Thoracic aorta (tissue), 2 donors: ENCODE measurements at regions not wholly inside any gene's neighbourhood (a gene's known extent, or its start where the extent isn't known, plus 50 kb on each side); places are given as distances from the start of the nearest gene placed in this dataset.

Experiments used
- ATAC-seq: fragments of 150-250 bp; one replicate; pipeline ENCODE4 v1.8.0; 2017; ENCODE audit warnings: low read depth; ENCODE audit not compliant: insufficient number of reproducible peaks, low FRiP score
- DNase-seq: peaks from one replicate; pipeline ENCODE4 v3.0.0-alpha.2; 2020; ENCODE audit warnings: low spot score
- H3K27ac ChIP-seq, 2 donors: fragments of 200-600 bp; sonication (generic); 1 replicate in 1 of 2; 2 replicates in 1 of 2; pipeline ENCODE4 v1.5.1; 2016; ENCODE audit warnings: mild to moderate bottlenecking in 2 of 2, moderate library complexity in 2 of 2
- H3K27me3 ChIP-seq: fragments of 200-600 bp; sonication (generic); replicated peaks from 2 replicates; pipeline ENCODE4 v1.6.0; 2016; ENCODE audit warnings: mild to moderate bottlenecking; ENCODE audit not compliant: insufficient read depth
- H3K36me3 ChIP-seq: fragments of 200-600 bp; sonication (generic); one replicate; pipeline ENCODE4 v1.5.1; 2016
- H3K4me1 ChIP-seq, 2 donors: fragments of 200-600 bp; sonication (generic); 1 replicate in 1 of 2; 2 replicates in 1 of 2; pipeline versions ENCODE4 v1.5.1 to v1.6.0; 2016; ENCODE audit warnings: low read depth in 2 of 2, mild to moderate bottlenecking in 1 of 2; ENCODE audit not compliant: control insufficient read depth in 1 of 2
- H3K4me3 ChIP-seq: fragments of 200-600 bp; sonication (generic); 2 replicates; pipeline ENCODE4 v1.5.1; 2016; ENCODE audit warnings: mild to moderate bottlenecking
- H3K9me3 ChIP-seq: fragments of 200-600 bp; sonication (generic); 2 replicates; pipeline ENCODE4 v1.5.1; 2016
- TF ChIP-seq, protein P1 (sequence below): fragments of 200-600 bp; sonication (generic); IDR thresholded peaks from one replicate; pipeline ENCODE4 v1.5.1; 2019; ENCODE audit warnings: antibody characterized with exemption

DNA sequence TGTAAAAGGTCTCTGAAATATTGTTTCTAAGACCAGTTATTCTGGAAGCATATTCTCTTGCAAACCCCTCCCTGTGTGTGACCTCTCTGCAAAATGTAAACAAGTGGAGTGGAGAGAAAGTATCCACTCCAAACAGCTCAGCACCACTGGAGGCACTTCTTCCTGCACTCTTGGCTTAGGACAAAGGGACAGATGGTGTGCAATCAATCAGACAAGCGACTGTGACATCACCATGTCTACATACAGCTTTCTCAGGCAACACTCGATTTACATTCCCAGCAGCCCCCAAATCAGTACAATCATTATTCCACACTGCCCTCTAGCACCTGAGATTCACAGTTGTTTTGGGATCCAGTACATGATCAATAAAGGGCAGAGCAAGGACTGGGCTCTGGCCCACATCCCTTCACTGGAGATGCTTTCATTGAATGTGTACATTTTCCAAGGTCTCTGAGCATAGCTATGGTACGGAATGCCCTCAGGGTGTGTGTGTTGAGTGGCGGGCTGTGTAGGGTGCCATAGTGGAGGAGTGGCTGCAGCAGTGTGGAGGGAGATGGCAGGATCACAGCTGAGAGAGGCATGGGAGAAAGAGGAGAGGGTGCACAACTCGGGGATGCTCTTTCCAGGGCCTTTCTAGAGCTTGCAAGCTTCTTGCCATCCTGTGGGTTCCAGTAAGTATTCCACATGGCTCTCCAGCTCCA is 311.8 kb upstream of the ST6GAL2 start:
- TF ChIP-seq, protein P1, sequence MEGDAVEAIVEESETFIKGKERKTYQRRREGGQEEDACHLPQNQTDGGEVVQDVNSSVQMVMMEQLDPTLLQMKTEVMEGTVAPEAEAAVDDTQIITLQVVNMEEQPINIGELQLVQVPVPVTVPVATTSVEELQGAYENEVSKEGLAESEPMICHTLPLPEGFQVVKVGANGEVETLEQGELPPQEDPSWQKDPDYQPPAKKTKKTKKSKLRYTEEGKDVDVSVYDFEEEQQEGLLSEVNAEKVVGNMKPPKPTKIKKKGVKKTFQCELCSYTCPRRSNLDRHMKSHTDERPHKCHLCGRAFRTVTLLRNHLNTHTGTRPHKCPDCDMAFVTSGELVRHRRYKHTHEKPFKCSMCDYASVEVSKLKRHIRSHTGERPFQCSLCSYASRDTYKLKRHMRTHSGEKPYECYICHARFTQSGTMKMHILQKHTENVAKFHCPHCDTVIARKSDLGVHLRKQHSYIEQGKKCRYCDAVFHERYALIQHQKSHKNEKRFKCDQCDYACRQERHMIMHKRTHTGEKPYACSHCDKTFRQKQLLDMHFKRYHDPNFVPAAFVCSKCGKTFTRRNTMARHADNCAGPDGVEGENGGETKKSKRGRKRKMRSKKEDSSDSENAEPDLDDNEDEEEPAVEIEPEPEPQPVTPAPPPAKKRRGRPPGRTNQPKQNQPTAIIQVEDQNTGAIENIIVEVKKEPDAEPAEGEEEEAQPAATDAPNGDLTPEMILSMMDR, result no peak
- DNase-seq (no peak), ATAC-seq (no peak)
- Histone ChIP-seq H3K9me3 (no peaks in the 10 kb centered on the region), H3K4me3 (no peak overlapping the region), H3K27me3 (no peaks in the 10 kb centered on the region), H3K36me3 (no peaks in the 10 kb centered on the region), H3K27ac (no peak overlapping the region), H3K4me1 (no peaks in the 10 kb centered on the region)

DNA sequence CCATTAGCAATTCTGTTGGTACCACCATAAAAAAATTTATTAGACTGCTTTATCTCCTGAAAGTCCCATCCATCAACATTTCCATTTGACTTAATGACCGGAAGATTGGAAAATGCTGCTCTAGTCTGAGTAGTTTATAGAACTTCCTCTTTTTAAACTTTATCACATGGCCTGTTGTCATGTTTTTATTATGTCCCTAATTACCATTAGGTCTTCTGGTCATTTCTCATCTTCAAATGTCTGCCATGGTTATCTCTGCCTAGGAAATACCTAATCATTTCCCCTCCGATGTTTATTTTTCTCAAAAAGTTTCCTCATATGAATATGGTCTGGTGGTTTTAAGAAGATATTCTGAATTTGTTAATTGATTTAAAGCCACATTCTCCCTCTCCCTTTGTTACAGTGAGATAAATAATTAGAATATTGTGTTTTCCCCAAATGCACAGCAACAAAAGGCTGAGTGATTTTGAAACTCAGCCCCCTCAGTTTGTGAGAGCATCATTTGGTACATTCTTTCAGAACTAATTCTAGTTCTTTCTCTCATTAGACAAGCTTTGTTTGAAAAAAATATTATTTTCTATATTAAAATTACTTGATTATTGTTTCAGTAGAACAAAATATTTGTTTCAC is 317.1 kb upstream of the ST6GAL2 start:
- H3K4me3 ChIP-seq, result no peak overlapping the region
- no peaks in the 10 kb centered on the region for H3K36me3 ChIP-seq
- no peak for ATAC-seq
- no peak overlapping the region for H3K27ac ChIP-seq
- no peaks in the 10 kb centered on the region for H3K4me1 ChIP-seq
- no peaks in the 10 kb centered on the region for H3K27me3 ChIP-seq
- no peaks in the 10 kb centered on the region for H3K9me3 ChIP-seq
- DNase-seq, result no peak
- TF ChIP-seq, protein P1, result no peak

GRCh38 chr2:107215401-107216350 is 329.7 kb upstream of the ST6GAL2 start:
- no peaks in the 10 kb centered on the region for H3K4me1 ChIP-seq
- ATAC-seq, result no peak

DNA sequence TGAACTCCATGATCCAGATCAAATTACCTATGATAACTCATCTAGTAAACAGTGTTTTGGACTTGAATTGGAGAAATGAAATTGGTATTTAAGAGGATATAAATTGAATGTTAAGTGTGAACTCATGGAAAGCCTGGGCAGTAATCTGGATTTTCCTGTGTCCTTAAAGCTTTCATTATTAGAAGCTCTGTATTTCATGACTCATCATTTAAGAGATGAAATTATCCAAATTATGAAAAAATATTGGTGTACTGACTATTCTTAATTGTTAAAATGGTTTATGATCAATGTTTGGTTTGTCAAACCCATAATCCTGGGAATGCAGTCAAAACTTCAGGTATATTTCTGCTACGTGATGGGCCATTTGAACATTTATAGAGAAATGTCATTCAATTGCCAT is 332.2 kb upstream of the ST6GAL2 start:
- DNase-seq, result no peak
- H3K27me3 ChIP-seq, result no peaks in the 10 kb centered on the region
- H3K4me3 ChIP-seq, result no peak overlapping the region
- no peak for ATAC-seq
- TF ChIP-seq, protein P1, result no peak
- no peaks in the 10 kb centered on the region for H3K4me1 ChIP-seq
- H3K36me3 ChIP-seq, result no peaks in the 10 kb centered on the region
- H3K27ac ChIP-seq, result no peak overlapping the region
- no peaks in the 10 kb centered on the region for H3K9me3 ChIP-seq

More at GRCh38 chr2:107215401-107216350, 329.7 kb upstream of the ST6GAL2 start:
- TF ChIP-seq, protein P1, result no peak
- no peak for DNase-seq
- Histone ChIP-seq H3K4me3 (no peak overlapping the region), H3K36me3 (no peaks in the 10 kb centered on the region), H3K27ac (no peak overlapping the region), H3K27me3 (no peaks in the 10 kb centered on the region), H3K9me3 (no peaks in the 10 kb centered on the region)

GRCh38 chr2:107222466-107222865 is 336.5 kb upstream of the ST6GAL2 start:
- Histone ChIP-seq H3K36me3 (no peaks in the 10 kb centered on the region), H3K27me3 (no peaks in the 10 kb centered on the region), H3K27ac (no peak overlapping the region), H3K9me3 (no peaks in the 10 kb centered on the region), H3K4me3 (no peak overlapping the region), H3K4me1 (no peaks in the 10 kb centered on the region)
- no peak for DNase-seq
- no peak for ATAC-seq
- TF ChIP-seq, protein P1, result no peak
